Thyroid gland (tissue), 4 donors: ENCODE measurements at regions not wholly inside any gene's neighbourhood (a gene's known extent, or its start where the extent isn't known, plus 50 kb on each side); places are given as distances from the start of the nearest gene placed in this dataset.

Experiments used
- DNase-seq, 2 donors: peaks; one replicate each; pipeline ENCODE4 v3.0.0-alpha.2; 2019
- H3K27ac ChIP-seq, 3 donors: fragments of 200-600 bp; sonication (generic); 1 replicate in 2 of 3; 2 replicates in 1 of 3; pipeline ENCODE4 v1.5.1; 2016 to 2019; ENCODE audit warnings: mild to moderate bottlenecking in 1 of 3, moderate library complexity in 1 of 3
- H3K27me3 ChIP-seq: fragments of 200-600 bp; sonication (generic); one replicate; pipeline ENCODE4 v1.5.1; 2019
- H3K36me3 ChIP-seq, 2 donors: fragments of 200-600 bp; sonication (generic); one replicate each; pipeline ENCODE4 v1.5.1; 2016 to 2019
- H3K4me1 ChIP-seq, 2 donors: fragments of 200-600 bp; sonication (generic); one replicate each; pipeline ENCODE4 v1.5.1; 2017 to 2019
- H3K4me3 ChIP-seq, 3 donors: fragments of 200-600 bp; sonication (generic); replicated peaks in 1 of 3; 1 replicate in 2 of 3; 2 replicates in 1 of 3; pipeline ENCODE4 v1.5.1; 2016; ENCODE audit warnings: mild to moderate bottlenecking in 1 of 3
- H3K9me3 ChIP-seq: fragments of 200-600 bp; sonication (generic); one replicate; pipeline ENCODE4 v1.5.1; 2017
- POLR2A ChIP-seq, 2 donors: fragments of 450-650 bp; IDR thresholded peaks; one replicate each; pipeline ENCODE4 v1.6.1; 2017; ENCODE audit warnings: antibody characterized with exemption in 2 of 2, mild to moderate bottlenecking in 2 of 2, moderate library complexity in 1 of 2
- WGBS, 2 donors: methylation state at CpG; one replicate each; pipeline ENCODE4 v1.1.5; 2017; 5-methylcytosine and 5-hydroxymethylcytosine counted together
- intact Hi-C: fragments of 100-400 bp; cut with DNase I; formaldehyde crosslinking; loops from one replicate; pipeline ENCODE4 v1.15.1; 2023
- TF ChIP-seq, protein P1 (sequence below), 6 experiments: fragments of 200-600 bp in 3 of 6; fragments of 450-650 bp in 3 of 6; sonication (generic) in 3 of 6; IDR thresholded peaks; one replicate each; pipeline ENCODE4 v1.5.1; 2016 to 2019; ENCODE audit warnings: antibody characterized with exemption in 6 of 6, mild to moderate bottlenecking in 2 of 6, inconsistent platforms in 1 of 6, moderate library complexity in 1 of 6

- TF ChIP-seq POLR2A (IDR thresholded peaks at IDR 0.05) = no peak
- TF ChIP-seq, protein P1, sequence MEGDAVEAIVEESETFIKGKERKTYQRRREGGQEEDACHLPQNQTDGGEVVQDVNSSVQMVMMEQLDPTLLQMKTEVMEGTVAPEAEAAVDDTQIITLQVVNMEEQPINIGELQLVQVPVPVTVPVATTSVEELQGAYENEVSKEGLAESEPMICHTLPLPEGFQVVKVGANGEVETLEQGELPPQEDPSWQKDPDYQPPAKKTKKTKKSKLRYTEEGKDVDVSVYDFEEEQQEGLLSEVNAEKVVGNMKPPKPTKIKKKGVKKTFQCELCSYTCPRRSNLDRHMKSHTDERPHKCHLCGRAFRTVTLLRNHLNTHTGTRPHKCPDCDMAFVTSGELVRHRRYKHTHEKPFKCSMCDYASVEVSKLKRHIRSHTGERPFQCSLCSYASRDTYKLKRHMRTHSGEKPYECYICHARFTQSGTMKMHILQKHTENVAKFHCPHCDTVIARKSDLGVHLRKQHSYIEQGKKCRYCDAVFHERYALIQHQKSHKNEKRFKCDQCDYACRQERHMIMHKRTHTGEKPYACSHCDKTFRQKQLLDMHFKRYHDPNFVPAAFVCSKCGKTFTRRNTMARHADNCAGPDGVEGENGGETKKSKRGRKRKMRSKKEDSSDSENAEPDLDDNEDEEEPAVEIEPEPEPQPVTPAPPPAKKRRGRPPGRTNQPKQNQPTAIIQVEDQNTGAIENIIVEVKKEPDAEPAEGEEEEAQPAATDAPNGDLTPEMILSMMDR (IDR thresholded peaks at IDR 0.05) = no peak
- DNase-seq = no peak
- H3K36me3 ChIP-seq = no peaks in the 10 kb centered on the region
- H3K4me3 ChIP-seq = no peak overlapping the region
- H3K27ac ChIP-seq = no peak overlapping the region
- no peaks in the 10 kb centered on the region for H3K9me3 ChIP-seq
- no peaks in the 10 kb centered on the region for H3K4me1 ChIP-seq
- H3K27me3 ChIP-seq = no peaks in the 10 kb centered on the region
- intact Hi-C loops = loop anchor here (10.0 kb wide), 1 partner anchor 569 kb away; no protein-coding TSS in a partner anchor
- WGBS, 2 donors = 78 to 81% methylated on average over 4 to 7 of the region's 7 CpGs
Measured at GRCh38 chr14:101233808-101234207, 327.5 kb upstream of the DIO3 start.

DNA sequence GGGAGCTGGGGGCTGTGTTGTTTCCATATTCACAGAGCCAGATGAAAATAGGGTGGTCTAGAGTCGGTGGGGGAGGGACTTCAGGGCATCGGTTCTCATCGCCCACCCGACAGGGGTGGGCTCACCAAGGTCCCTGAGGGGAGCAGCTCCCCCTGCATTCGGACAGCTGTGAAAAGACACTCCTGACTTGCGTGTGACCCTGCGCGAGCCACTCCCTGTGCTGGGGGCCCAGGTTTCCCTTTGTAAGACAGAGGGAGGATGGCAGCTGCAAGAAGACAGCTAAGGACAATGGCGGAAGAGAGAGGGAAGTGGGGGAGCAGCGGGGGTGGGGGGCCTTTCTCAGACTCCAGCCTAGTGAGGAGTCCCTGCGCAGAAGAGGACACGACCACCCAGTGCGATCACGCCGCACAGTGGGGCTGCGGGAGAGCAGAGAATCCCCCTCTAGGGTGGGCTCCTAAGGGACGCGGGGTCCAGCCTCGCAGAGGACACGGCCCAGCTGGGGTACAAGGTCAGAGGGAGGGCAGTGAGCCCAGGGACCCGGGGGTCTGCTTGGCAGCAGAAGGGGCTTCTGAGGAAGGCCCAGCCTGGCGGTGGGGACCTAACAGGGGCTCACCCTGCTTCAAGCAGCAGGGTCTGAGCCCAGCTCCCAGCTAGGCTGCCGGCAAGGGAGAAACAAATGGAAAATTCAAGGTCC, 326.9 kb upstream of the DIO3 start:
- no peak overlapping the region for H3K4me3 ChIP-seq
- H3K4me1 ChIP-seq = no peaks in the 10 kb centered on the region
- no peaks in the 10 kb centered on the region for H3K9me3 ChIP-seq
- no peak overlapping the region for H3K27ac ChIP-seq
- 84 to 87% methylated on average over 22 to 23 of the region's 23 CpGs for WGBS, 2 donors
- H3K27me3 ChIP-seq = no peaks in the 10 kb centered on the region
- no peaks in the 10 kb centered on the region for H3K36me3 ChIP-seq
- no peak for DNase-seq
- intact Hi-C loops = loop anchor here (10.0 kb wide), 1 partner anchor 570 kb away; no protein-coding TSS in a partner anchor
- TF ChIP-seq POLR2A (IDR thresholded peaks at IDR 0.05) = no peak
- TF ChIP-seq, protein P1 (IDR thresholded peaks at IDR 0.05) = no peak

GRCh38 chr14:101234999-101235334, 326.3 kb upstream of the DIO3 start:
- H3K27me3 ChIP-seq = no peaks in the 10 kb centered on the region
- H3K36me3 ChIP-seq = no peaks in the 10 kb centered on the region
- no peaks in the 10 kb centered on the region for H3K4me1 ChIP-seq
- no peaks in the 10 kb centered on the region for H3K9me3 ChIP-seq
- H3K4me3 ChIP-seq = no peak overlapping the region
- intact Hi-C loops = loop anchor here (10.0 kb wide), 1 partner anchor 570 kb away; no protein-coding TSS in a partner anchor
- no peak overlapping the region for H3K27ac ChIP-seq
- TF ChIP-seq, protein P1 (IDR thresholded peaks at IDR 0.05) = no peak
- no peak for TF ChIP-seq POLR2A (IDR thresholded peaks at IDR 0.05)
- no peak for DNase-seq
- 79 to 89% methylated on average over 11 to 12 of the region's 12 CpGs for WGBS, 2 donors

DNA sequence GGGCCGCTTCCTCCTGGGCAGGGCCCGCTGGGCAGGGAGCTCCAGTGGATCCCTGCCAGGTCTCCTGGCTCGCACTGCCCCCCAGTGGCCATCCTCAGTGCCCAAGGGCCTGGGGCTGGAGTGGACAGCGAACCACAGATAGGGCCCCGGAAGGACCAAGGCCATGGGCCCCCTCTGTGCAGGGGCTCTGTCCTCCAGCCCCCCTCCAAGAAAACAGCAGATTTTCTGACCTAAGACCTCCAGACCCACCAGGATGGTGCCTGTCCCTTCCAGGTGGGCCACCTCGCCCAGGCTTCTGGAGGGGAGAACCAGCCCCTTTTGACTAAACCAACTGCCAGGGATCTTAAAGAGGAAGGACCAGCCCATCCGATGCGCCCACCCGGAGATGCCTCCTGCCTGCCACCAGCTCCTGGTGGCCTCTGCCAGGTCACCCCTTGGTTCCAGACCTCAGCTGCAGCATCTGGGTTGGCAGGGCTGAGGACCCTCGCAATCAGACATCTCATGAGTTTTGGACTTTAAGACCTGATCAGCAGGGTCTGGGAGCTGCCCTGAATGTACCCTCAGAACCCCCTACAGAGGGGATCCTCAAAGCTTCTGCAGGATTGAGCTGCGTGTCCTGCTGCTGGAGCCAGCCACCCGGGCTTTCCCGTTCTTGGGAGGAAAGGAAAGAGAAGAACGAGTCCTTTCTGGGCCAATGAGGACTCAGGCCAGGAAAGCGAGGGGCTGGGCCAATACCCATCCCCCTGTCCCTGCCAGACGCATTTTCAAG, 325.8 kb upstream of the DIO3 start:
- peak; percentile 61 to 69 for DNase-seq
- intact Hi-C loops = loop anchor here (10.0 kb wide), 1 partner anchor 571 kb away; no protein-coding TSS in a partner anchor

More for the DNA sequence above, 325.8 kb upstream of the DIO3 start:
- Histone ChIP-seq H3K4me1 (no peaks in the 10 kb centered on the region), H3K27me3 (no peaks in the 10 kb centered on the region), H3K9me3 (no peaks in the 10 kb centered on the region), H3K4me3 (no peak overlapping the region), H3K36me3 (no peaks in the 10 kb centered on the region), H3K27ac (no peak overlapping the region)
- TF ChIP-seq, protein P1 (IDR thresholded peaks at IDR 0.05) = peak in 5 of 6 experiments; percentile 24 to 76 (median 62)
- TF ChIP-seq POLR2A (IDR thresholded peaks at IDR 0.05) = no peak
- WGBS, 2 donors = 61% methylated on average over 7 of the region's 16 CpGs
